Stimulated activated CD4-positive, alpha-beta T cell treated with anti-CD3 and anti-CD28 coated beads, TNF-alpha, amount 100 ng/mL, for 24 hours (primary cell): ENCODE measurements at regions not wholly inside any gene's neighbourhood (a gene's known extent, or its start where the extent isn't known, plus 50 kb on each side); places are given as distances from the start of the nearest gene placed in this dataset.
"Not testable (repeated sequence)": the region's sequence is repeated elsewhere in the genome, so short reads cannot be mapped to it uniquely, and the experiment has no call there.

Source experiments
- DNase-seq, 3 experiments: peaks; one replicate each; pipeline ENCODE4 v3.0.0-alpha.2; 2020; ENCODE audit warnings: low read depth in 3 of 3

- DNase-seq, result no peak
Measured at GRCh38 chr5:167271081-167271480, 1020.4 kb upstream of the WWC1 start.

- no peak for DNase-seq
Measured at GRCh38 chr5:167271511-167271910, 1019.9 kb upstream of the WWC1 start.

GRCh38 chr5:167280111-167280510, 1011.3 kb upstream of the WWC1 start:
- no peak for DNase-seq

- DNase-seq, result no peak
Measured at GRCh38 chr5:167281925-167282324, 1009.5 kb upstream of the WWC1 start.

GRCh38 chr5:167283691-167284090, 1007.8 kb upstream of the WWC1 start:
- DNase-seq, result no peak

GRCh38 chr5:167284222-167284890, 1007.1 kb upstream of the WWC1 start:
- DNase-seq, result no peak

- DNase-seq, result no peak
Measured at GRCh38 chr5:167285591-167285990, 1005.9 kb upstream of the WWC1 start.

GRCh38 chr5:167286891-167287290, 1004.6 kb upstream of the WWC1 start:
- no peak for DNase-seq

GRCh38 chr5:167290478-167290877, 1001.0 kb upstream of the WWC1 start:
- no peak for DNase-seq

- no peak for DNase-seq
Measured at GRCh38 chr5:167294882-167295680, 996.4 kb upstream of the WWC1 start.

GRCh38 chr5:167295681-167296005, 995.8 kb upstream of the WWC1 start:
- no peak for DNase-seq

GRCh38 chr5:167296066-167296465, 995.4 kb upstream of the WWC1 start:
- DNase-seq, result no peak

GRCh38 chr5:167296661-167297060, 994.8 kb upstream of the WWC1 start:
- no peak for DNase-seq

GRCh38 chr5:167299861-167300260, 991.6 kb upstream of the WWC1 start:
- DNase-seq, result not testable (repeated sequence)

GRCh38 chr5:167303582-167303981, 987.9 kb upstream of the WWC1 start:
- no peak for DNase-seq

GRCh38 chr5:167304834-167305469, 986.5 kb upstream of the WWC1 start:
- DNase-seq, result no peak

GRCh38 chr5:167305591-167306213, 985.7 kb upstream of the WWC1 start:
- no peak for DNase-seq

- no peak for DNase-seq
Measured at GRCh38 chr5:167307042-167307441, 984.4 kb upstream of the WWC1 start.

GRCh38 chr5:167308466-167308865, 983.0 kb upstream of the WWC1 start:
- DNase-seq, result no peak

- no peak for DNase-seq
Measured at GRCh38 chr5:167309941-167310517, 981.4 kb upstream of the WWC1 start.

- DNase-seq, result no peak
Measured at GRCh38 chr5:167311340-167311739, 980.1 kb upstream of the WWC1 start.

GRCh38 chr5:167312225-167312624, 979.2 kb upstream of the WWC1 start:
- no peak for DNase-seq
